ENCODE measurements at regions not wholly inside any gene's neighbourhood (a gene's known extent, or its start where the extent isn't known, plus 50 kb on each side); places are given as distances from the start of the nearest gene placed in this dataset.
A peak's percentile ranks its signal among the peaks of the same experiment; 100 is the strongest.
"Not testable (repeated sequence)": the region's sequence is repeated elsewhere in the genome, so short reads cannot be mapped to it uniquely, and the experiment has no call there.

GRCh38 chr2:90298126-90298755, 1606.8 kb downstream of the RPIA start:
- H3K27me3 ChIP-seq (replicated peaks); H3K36me3 ChIP-seq (replicated peaks); DNase-seq; in situ Hi-C loops (cut with HindIII; ENCODE audit: low pct_ligation_motif_present, low sequenced_read_pairs); H3K27ac ChIP-seq; H3K4me3 ChIP-seq (ENCODE audit: low read depth, low read length): not testable (repeated sequence)

- H3K4me3 ChIP-seq (ENCODE audit: low read depth, low read length); H3K36me3 ChIP-seq (replicated peaks); H3K27me3 ChIP-seq (replicated peaks); in situ Hi-C loops (cut with HindIII; ENCODE audit: low pct_ligation_motif_present, low sequenced_read_pairs); DNase-seq; H3K27ac ChIP-seq: not testable (repeated sequence)
Observed at GRCh38 chr2:90298983-90299382, 1607.5 kb downstream of the RPIA start.

GRCh38 chr2:90322982-90323381, 1631.5 kb downstream of the RPIA start:
- H3K36me3 ChIP-seq (replicated peaks); in situ Hi-C loops (cut with HindIII; ENCODE audit: low pct_ligation_motif_present, low sequenced_read_pairs); H3K27me3 ChIP-seq (replicated peaks); H3K27ac ChIP-seq; DNase-seq; H3K4me3 ChIP-seq (ENCODE audit: low read depth, low read length): not testable (repeated sequence)

- H3K27me3 ChIP-seq (replicated peaks); H3K36me3 ChIP-seq (replicated peaks); H3K27ac ChIP-seq; DNase-seq; in situ Hi-C loops (cut with HindIII; ENCODE audit: low pct_ligation_motif_present, low sequenced_read_pairs): not testable (repeated sequence)
- H3K4me3 ChIP-seq (ENCODE audit: low read depth, low read length) = peak overlapping the region; percentile 31
Observed at GRCh38 chr2:90323612-90324558, 1632.4 kb downstream of the RPIA start.

- H3K27ac ChIP-seq; H3K36me3 ChIP-seq (replicated peaks); H3K4me3 ChIP-seq (ENCODE audit: low read depth, low read length); in situ Hi-C loops (cut with HindIII; ENCODE audit: low pct_ligation_motif_present, low sequenced_read_pairs); DNase-seq; H3K27me3 ChIP-seq (replicated peaks): not testable (repeated sequence)
Observed at GRCh38 chr2:90324672-90325071, 1633.2 kb downstream of the RPIA start.

- DNase-seq; H3K27me3 ChIP-seq (replicated peaks); H3K27ac ChIP-seq; H3K4me3 ChIP-seq (ENCODE audit: low read depth, low read length); in situ Hi-C loops (cut with HindIII; ENCODE audit: low pct_ligation_motif_present, low sequenced_read_pairs); H3K36me3 ChIP-seq (replicated peaks): not testable (repeated sequence)
Observed at GRCh38 chr2:90325796-90326353, 1634.4 kb downstream of the RPIA start.

- DNase-seq; H3K4me3 ChIP-seq (ENCODE audit: low read depth, low read length); H3K27me3 ChIP-seq (replicated peaks); H3K27ac ChIP-seq; in situ Hi-C loops (cut with HindIII; ENCODE audit: low pct_ligation_motif_present, low sequenced_read_pairs); H3K36me3 ChIP-seq (replicated peaks): not testable (repeated sequence)
Observed at GRCh38 chr2:90355546-90355945, 1664.1 kb downstream of the RPIA start.

- in situ Hi-C loops (cut with HindIII; ENCODE audit: low pct_ligation_motif_present, low sequenced_read_pairs); H3K27ac ChIP-seq; H3K36me3 ChIP-seq (replicated peaks); H3K4me3 ChIP-seq (ENCODE audit: low read depth, low read length); H3K27me3 ChIP-seq (replicated peaks); DNase-seq: not testable (repeated sequence)
Observed at GRCh38 chr2:90359344-90359743, 1667.9 kb downstream of the RPIA start.

GRCh38 chr2:90359887-90360730, 1668.6 kb downstream of the RPIA start:
- H3K36me3 ChIP-seq (replicated peaks); H3K27ac ChIP-seq; H3K4me3 ChIP-seq (ENCODE audit: low read depth, low read length); DNase-seq; in situ Hi-C loops (cut with HindIII; ENCODE audit: low pct_ligation_motif_present, low sequenced_read_pairs); H3K27me3 ChIP-seq (replicated peaks): not testable (repeated sequence)

GRCh38 chr2:90360731-90361035, 1669.2 kb downstream of the RPIA start:
- in situ Hi-C loops (cut with HindIII; ENCODE audit: low pct_ligation_motif_present, low sequenced_read_pairs); H3K36me3 ChIP-seq (replicated peaks); H3K4me3 ChIP-seq (ENCODE audit: low read depth, low read length): not testable (repeated sequence)

More at GRCh38 chr2:90360731-90361035, 1669.2 kb downstream of the RPIA start:
- H3K27ac ChIP-seq; DNase-seq; H3K27me3 ChIP-seq (replicated peaks): not testable (repeated sequence)

Data from brain microvascular endothelial cell (primary cell).